Ishikawa (cell line): ENCODE measurements at regions not wholly inside any gene's neighbourhood (a gene's known extent, or its start where the extent isn't known, plus 50 kb on each side); places are given as distances from the start of the nearest gene placed in this dataset.

Source experiments
- CEBPB ChIP-seq: IDR thresholded peaks from 2 replicates; pipeline ENCODE4 v1.6.1; 2012
- CREB1 ChIP-seq: IDR thresholded peaks from 2 replicates; pipeline ENCODE4 v1.6.1; 2012; ENCODE audit warnings: low read depth
- EGR1 ChIP-seq: IDR thresholded peaks from 2 replicates; pipeline ENCODE4 v1.6.1; 2012
- EP300 ChIP-seq: IDR thresholded peaks from 2 replicates; pipeline ENCODE4 v1.6.1; 2012; ENCODE audit warnings: borderline replicate concordance
- FOXM1 ChIP-seq: IDR thresholded peaks from 2 replicates; pipeline ENCODE4 v1.6.1; 2012; ENCODE audit warnings: low read depth, borderline replicate concordance
- NFIC ChIP-seq: IDR thresholded peaks from 2 replicates; pipeline ENCODE4 v1.6.1; 2012
- RAD21 ChIP-seq: IDR thresholded peaks from 2 replicates; pipeline ENCODE4 v1.6.1; 2012; ENCODE audit warnings: low read depth
- TAF1 ChIP-seq: IDR thresholded peaks from 2 replicates; pipeline ENCODE4 v1.6.1; 2012; ENCODE audit warnings: low read depth, mild to moderate bottlenecking
- TCF12 ChIP-seq: IDR thresholded peaks from 2 replicates; pipeline ENCODE4 v1.6.1; 2012; ENCODE audit warnings: low read depth
- TEAD4 ChIP-seq: IDR thresholded peaks from 2 replicates; pipeline ENCODE4 v1.6.1; 2012
- YY1 ChIP-seq: IDR thresholded peaks from 2 replicates; pipeline ENCODE4 v1.6.1; 2012; ENCODE audit warnings: low read depth
- ZBTB7A ChIP-seq: IDR thresholded peaks from 2 replicates; pipeline ENCODE4 v1.6.1; 2012; ENCODE audit warnings: low read depth
- TF ChIP-seq, protein P1 (sequence below): IDR thresholded peaks from 2 replicates; pipeline ENCODE4 v1.6.1; 2012; ENCODE audit warnings: low read depth, mild to moderate bottlenecking
- TF ChIP-seq, protein P2 (sequence below): IDR thresholded peaks from 2 replicates; pipeline ENCODE4 v1.6.1; 2012
- TF ChIP-seq, protein P3 (sequence below): IDR thresholded peaks from 2 replicates; pipeline ENCODE4 v1.6.1; 2012

DNA sequence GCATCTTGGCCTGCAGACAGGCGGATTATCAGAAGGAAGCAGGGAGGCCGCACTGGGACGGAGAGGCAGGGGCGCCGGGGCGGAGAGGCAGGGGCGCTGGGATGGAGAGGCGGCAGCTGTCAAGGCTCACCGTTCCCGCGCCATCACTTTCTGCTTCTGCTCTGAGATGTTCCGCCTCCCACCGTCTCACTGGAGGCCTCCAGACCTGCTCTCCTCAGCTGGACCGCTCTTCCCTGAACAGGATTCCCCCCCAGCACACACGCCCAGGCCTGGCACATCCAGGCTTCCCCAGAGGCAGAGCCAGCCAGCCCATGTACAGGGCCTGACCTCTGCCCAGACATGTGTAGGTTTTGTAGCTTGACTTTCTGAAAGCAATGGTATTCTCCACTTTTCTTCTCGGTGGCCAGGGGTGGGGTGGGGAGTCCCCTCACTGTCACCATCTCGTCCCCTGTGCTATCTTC, 84.1 kb downstream of the RIPK4 start:
- TF ChIP-seq TEAD4 (no peak), NFIC (no peak), FOXM1 (no peak), TAF1 (no peak)
- TF ChIP-seq, protein P1, sequence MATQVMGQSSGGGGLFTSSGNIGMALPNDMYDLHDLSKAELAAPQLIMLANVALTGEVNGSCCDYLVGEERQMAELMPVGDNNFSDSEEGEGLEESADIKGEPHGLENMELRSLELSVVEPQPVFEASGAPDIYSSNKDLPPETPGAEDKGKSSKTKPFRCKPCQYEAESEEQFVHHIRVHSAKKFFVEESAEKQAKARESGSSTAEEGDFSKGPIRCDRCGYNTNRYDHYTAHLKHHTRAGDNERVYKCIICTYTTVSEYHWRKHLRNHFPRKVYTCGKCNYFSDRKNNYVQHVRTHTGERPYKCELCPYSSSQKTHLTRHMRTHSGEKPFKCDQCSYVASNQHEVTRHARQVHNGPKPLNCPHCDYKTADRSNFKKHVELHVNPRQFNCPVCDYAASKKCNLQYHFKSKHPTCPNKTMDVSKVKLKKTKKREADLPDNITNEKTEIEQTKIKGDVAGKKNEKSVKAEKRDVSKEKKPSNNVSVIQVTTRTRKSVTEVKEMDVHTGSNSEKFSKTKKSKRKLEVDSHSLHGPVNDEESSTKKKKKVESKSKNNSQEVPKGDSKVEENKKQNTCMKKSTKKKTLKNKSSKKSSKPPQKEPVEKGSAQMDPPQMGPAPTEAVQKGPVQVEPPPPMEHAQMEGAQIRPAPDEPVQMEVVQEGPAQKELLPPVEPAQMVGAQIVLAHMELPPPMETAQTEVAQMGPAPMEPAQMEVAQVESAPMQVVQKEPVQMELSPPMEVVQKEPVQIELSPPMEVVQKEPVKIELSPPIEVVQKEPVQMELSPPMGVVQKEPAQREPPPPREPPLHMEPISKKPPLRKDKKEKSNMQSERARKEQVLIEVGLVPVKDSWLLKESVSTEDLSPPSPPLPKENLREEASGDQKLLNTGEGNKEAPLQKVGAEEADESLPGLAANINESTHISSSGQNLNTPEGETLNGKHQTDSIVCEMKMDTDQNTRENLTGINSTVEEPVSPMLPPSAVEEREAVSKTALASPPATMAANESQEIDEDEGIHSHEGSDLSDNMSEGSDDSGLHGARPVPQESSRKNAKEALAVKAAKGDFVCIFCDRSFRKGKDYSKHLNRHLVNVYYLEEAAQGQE = no peak

DNA sequence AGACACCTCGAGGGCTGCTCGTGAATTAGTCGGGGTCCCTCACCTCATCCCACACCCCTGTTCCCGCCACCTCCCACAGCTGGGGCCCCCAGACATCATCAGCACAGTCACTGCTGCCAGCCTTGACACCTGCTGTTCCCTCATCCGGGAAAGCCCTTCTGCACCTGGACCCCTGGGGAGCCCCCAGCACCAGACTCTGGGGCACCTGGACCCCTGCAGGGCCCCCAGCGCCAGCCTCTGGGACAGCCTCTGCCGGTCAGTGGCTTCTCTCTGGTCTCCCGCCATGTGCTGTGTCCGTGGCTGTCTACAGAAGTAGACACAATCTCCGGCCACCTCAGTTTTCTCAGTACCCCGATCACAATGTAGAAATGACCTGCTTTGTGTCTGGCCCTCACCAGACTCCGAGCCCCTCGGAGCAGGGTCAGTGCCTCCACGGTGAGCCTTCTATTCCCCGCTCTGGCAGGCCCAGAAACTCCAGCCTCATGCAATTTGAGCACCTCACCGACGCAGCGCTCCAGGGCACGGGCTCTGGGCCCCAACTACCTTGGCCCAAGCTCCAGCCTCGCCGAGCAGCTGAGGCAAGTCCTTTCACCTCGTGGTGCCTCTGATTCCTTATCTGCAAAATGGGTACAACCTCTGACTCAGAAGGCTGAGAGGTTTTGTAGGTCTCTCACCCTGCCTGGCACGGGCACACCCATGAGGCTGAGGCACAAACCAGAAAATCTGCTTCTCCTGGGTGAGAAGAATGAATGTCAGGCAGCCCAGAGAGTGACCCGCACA, 84.7 kb downstream of the RIPK4 start:
- TF ChIP-seq CEBPB = no peak
- TF ChIP-seq TEAD4 = no peak
- no peak for TF ChIP-seq CREB1
- TF ChIP-seq EP300 = no peak
- TF ChIP-seq NFIC = no peak
- no peak for TF ChIP-seq FOXM1

DNA sequence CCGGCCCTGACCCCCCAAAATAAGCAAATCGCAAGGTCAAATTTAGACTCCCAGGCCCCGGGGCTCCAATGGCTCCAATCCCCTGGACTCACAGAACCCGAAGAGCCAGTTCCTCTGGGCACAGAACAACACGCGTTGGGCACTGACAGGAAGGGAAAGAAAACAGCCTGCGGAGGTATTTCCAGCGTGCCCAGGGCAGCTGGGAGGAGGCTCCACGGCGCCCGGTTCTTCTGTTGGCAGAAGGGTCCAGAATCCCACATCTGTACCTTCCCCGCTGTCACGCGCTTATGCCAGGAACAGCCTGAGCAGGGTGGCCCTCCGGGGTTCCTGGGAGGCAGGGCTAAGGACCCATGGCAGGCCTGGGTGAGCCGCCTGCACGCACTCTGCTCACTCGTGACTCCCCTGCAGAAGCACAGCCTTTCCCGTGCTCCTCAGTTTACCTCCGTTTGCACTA, 85.5 kb downstream of the RIPK4 start:
- TF ChIP-seq, protein P2, sequence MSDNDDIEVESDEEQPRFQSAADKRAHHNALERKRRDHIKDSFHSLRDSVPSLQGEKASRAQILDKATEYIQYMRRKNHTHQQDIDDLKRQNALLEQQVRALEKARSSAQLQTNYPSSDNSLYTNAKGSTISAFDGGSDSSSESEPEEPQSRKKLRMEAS = no peak
- TF ChIP-seq ZBTB7A = no peak
- TF ChIP-seq, protein P3, sequence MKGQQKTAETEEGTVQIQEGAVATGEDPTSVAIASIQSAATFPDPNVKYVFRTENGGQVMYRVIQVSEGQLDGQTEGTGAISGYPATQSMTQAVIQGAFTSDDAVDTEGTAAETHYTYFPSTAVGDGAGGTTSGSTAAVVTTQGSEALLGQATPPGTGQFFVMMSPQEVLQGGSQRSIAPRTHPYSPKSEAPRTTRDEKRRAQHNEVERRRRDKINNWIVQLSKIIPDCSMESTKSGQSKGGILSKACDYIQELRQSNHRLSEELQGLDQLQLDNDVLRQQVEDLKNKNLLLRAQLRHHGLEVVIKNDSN = no peak
- no peak for TF ChIP-seq TAF1
- no peak for TF ChIP-seq EGR1
- TF ChIP-seq NFIC = no peak
- TF ChIP-seq YY1 = no peak
- TF ChIP-seq EP300 = no peak
- TF ChIP-seq TEAD4 = no peak
- no peak for TF ChIP-seq CREB1
- TF ChIP-seq CEBPB = no peak
- no peak for TF ChIP-seq FOXM1
- no peak for TF ChIP-seq TCF12
- TF ChIP-seq RAD21 = no peak
- TF ChIP-seq, protein P1 = no peak

DNA sequence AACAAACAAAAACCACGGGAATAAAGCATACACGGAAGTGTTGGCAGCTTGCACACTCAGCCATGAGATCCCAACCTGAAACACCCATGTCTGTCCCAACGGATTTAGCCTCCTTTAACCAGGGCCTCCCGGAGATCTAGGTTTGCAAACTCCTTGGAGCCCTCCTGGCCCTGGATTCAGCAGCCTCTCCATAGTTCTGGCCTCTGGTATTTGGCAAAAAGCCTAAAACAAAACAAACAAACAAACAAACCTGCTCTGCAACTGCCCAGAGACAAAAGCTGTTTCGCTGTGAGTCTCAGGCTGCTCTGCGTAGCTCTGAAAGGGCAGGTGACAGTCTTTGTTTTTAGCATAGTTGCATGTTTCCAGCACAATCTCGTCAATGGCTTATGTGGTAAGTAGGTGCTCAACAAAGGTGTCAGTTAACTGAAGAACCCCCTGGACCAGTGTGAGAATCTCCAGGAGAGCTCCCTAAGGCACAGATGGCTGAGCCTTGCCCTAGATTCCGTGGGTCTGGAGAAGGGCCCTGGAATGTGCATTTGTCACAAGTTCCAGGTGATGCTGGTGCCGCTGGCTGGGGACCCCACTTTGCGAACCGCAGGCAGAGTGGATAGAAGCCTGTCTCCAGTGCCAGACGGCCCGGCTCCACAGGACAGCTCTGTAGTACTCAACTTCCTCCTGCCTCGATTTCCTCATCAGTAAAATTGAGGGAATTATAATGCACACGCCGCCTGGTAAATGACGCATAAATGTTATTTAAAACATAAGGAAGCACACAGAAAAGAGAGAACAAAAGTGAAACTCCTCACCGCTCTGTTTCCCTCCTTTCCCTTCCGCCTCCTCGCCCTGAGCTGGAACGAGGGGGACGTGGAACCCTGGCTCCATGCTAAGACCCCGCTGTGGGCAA, 86.2 kb downstream of the RIPK4 start:
- TF ChIP-seq, protein P1 = no peak
- TF ChIP-seq, protein P3 = no peak
- TF ChIP-seq CEBPB (no peak), YY1 (no peak), ZBTB7A (no peak), TEAD4 (no peak), CREB1 (no peak), RAD21 (no peak), TCF12 (no peak), EGR1 (no peak), TAF1 (no peak), FOXM1 (no peak), NFIC (no peak), EP300 (no peak)
- TF ChIP-seq, protein P2 = no peak
